ENCODE measurements at regions not wholly inside any gene's neighbourhood (a gene's known extent, or its start where the extent isn't known, plus 50 kb on each side); places are given as distances from the start of the nearest gene placed in this dataset.

GRCh38 chr18:10038268-10038667 lies 124.5 kb downstream of the VAPA start:
- TF ChIP-seq CTCF (conservative IDR thresholded peaks at IDR 0.05) (no peak), EZH2 (IDR thresholded peaks at IDR 0.05; ENCODE audit: low read depth) (no peak)
